Ishikawa (cell line): ENCODE measurements at regions not wholly inside any gene's neighbourhood (a gene's known extent, or its start where the extent isn't known, plus 50 kb on each side); places are given as distances from the start of the nearest gene placed in this dataset.

ENCODE experiments used
- CREB1 ChIP-seq: IDR thresholded peaks from 2 replicates; pipeline ENCODE4 v1.6.1; 2012; ENCODE audit warnings: low read depth
- TCF12 ChIP-seq: IDR thresholded peaks from 2 replicates; pipeline ENCODE4 v1.6.1; 2012; ENCODE audit warnings: low read depth

GRCh38 chr2:59701271-59701994, 852.0 kb downstream of the BCL11A start:
- TF ChIP-seq CREB1 (no peak), TCF12 (no peak)
